Femur (tissue), 1 donor: ENCODE measurements at regions not wholly inside any gene's neighbourhood (a gene's known extent, or its start where the extent isn't known, plus 50 kb on each side); places are given as distances from the start of the nearest gene placed in this dataset.

Source experiments
- DNase-seq: peaks from one replicate; pipeline ENCODE4 v3.0.0-alpha.2; 2017

DNA sequence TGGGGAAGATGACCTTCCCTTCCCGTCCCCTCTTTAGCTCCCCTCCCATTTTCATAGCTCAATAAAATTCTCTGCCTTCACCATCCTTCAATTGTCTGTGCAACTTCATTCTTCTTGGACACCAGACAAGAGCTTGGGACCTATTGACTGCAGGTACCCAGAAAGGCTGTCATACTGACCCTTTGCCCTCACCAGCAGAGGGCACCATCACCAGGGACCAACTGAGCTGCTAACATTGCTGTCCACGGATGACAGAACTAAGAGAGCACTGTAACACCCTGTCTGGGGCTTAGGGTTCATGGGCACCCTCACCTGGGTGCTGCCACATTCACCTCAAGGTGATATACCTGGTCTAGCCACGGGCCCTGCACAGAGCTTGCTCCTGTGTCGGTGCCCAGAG is 141.3 kb upstream of the VCX3B start:
- no peak for DNase-seq

DNA sequence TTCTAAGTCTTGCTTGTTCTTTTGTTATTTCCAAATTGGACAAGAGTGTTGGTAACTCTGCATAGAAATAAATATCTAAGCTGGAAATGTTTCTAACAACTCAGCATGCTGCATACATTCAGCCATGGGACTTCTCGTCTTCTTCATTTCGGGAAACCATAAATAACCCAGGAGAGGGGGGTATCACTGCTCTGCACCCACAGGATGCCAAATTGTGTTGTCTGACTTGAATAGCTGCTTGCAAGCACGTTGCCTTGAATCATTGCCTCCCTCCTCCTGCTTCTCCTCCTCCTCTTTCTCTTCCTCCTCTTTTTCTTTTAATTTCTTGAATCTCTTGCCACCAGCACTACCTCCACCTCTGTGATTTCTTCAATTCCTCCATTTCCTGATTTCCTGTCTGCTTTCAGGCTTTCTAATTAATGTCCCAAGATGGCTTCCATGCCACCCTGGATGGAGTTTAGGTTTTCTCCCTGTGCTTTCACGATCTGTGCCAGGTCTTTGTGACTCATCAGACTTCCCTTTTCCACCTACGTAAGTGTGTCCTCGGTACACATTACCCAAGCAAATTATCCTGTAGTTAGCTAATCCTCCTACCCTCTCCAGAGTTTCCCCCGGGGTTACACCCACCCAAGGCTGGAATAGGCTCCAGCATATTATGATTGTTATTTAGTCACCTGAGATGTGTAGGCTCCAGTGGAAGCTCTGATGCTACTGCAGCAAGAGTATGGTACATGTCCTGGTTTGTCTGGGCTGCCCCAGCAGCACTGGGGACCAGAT is 122.6 kb upstream of the VCX3B start:
- DNase-seq, result no peak

DNA sequence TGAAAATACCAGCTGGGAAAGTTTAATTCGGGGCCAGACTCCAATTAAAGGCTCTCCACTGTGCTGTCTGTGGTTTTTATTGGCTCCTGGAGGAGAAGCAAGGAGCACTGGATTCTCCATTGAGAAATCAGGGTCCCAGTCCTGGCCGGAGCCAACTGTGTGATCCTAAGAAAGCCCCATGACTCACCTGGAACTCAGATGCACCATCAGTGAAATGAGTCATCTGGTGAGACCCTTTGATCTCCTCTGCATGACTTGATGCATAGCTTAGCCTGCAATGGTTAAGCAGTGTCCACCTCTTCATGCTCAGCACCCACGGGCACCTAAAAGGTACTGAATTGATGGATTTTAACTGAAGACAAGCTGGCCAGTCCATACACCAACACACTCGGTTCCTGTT is 119.2 kb upstream of the VCX3B start:
- no peak for DNase-seq

DNA sequence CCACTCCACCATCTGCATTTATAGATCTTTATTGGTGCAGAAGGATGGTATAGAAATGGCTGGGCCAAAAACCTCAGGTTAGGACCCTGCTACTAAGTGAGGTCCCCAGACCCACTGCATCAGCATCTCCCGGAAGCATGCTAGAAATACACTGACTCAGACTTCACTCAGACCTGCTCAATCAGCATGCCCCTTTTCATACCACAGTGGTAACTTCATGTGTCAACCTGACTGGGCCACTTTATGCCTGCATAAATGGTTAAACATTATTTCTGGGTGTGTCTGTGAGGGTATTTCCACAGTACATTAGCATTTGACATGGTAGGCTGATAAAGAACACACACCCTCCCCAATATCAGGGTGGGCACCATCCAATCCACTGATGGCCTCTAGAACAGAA is 118.6 kb upstream of the VCX3B start:
- no peak for DNase-seq

DNA sequence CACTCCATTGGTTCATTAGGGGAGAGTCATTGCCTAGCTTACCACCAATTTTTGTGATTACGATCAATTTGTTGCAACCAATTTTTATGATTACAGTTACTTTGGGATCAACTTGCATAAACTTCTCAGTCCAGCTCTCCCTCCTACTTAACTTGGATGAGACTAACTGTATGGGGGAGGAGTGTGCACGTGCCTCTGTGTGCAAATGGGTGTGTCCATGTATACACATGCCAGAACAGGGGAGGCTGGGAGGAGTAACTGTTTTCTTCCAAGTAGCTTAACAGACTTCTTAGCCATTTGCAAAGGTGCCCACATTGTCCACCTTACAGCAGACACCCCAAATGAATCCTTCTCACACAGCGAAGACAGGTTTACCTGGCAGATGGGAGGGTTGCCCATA is 117.7 kb upstream of the VCX3B start:
- no peak for DNase-seq

DNA sequence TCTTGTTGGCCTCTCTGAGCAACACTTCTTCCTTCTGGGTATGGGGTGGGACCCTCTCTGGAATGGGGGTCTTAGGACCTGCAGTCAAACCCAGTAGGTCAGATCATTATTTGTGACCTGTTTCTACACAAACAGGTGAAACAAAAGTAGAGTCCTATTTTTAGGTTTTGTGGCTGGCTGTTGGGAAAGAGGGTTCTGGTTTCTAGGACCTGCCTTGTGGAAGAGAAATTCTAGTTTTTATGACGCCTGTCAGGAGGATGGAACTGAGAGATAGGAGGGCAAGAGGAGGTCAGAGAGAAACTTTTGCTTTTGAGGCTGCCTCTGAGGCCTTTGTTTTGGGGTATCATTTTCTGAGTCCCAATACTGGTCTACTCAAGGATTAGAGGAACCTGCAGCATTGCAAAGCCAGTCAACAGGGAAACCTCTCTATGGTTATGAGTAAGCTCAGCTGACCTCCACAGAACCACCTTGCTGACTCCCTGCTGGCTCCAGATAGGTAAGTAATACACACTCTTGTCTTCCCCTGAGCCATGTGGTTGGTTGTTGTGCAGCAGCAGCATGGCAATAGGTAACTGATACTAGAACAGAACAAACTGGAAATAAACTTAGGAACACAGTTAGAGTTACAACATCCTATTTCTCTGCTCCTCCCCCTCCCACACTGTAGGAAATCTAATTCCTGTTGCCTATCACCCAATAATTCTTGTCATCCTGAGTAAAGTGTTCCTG is 114.7 kb upstream of the VCX3B start:
- DNase-seq, result no peak

DNA sequence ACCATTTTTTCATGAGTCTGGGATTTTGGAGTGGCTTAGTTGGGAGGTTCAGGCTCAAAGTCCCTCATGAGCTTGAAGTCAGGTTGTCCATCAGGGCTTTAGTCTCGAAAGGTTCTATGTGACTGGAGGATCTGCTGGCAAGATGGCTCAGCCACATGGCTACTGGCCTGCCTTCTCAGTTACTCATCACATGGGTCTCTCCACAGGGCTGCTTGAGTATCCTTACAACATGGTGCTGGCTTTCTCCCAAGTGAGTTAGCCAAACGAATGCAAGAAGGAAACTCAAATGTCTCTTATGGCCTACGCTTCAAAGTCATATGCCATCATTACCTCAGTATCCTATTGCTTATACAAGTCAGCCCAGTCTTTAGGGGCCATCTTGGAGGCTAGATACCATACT is 106.3 kb upstream of the VCX3B start:
- no peak for DNase-seq

DNA sequence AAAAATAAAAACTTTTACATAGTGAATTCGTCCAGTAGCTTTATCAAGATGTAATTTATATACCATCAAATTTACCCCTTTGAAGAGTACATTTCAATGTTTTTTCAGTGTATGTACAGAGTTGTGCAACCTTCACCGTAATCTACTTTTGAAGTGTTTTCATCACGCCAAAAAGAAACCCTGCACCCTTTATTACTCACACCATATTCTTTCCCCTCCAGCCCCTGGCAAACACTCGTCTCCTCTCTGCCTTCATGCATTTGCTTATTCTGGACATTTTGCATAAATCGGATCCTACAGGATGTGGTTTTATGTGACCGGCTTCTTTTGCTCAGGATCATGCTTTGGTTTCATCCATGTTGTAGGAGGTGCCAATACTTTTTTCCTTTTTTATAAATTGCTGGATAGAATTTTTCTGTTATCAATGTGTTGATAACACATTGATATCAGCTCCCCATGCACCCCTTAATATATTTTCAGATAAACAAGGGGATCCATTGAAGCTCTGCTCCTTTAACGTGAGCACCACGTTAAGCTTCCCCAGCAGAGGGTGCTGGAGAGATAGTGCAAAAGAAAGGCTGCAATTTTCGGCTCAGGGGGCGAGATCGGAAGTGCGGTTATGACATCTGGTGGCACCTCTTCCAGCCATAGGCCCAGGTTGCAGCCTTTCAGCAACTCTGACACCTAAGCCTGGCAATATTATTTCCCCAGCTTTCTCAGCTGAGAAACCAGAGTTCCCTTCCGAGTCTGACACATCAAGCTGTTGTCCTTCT is 100.1 kb upstream of the VCX3B start:
- no peak for DNase-seq

DNA sequence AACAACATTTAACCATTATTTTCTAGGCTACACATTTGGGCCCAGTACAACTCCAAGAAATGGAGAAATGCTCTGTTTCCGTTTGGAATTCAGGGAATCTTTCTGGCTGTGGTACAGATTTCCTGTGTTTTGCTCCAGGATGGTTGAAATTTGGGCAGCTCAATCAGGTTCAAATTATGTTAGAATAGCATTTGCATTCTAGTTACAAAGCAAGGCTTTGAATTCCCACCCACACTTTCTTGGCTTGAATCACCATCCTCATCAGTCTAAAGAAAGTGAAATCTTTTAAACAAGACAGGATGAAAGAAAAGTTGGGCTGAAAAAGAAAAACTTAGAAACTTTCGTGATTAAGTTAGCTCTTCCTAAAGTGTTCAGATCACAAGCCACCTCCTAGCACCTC is 98.1 kb upstream of the VCX3B start:
- no peak for DNase-seq

DNA sequence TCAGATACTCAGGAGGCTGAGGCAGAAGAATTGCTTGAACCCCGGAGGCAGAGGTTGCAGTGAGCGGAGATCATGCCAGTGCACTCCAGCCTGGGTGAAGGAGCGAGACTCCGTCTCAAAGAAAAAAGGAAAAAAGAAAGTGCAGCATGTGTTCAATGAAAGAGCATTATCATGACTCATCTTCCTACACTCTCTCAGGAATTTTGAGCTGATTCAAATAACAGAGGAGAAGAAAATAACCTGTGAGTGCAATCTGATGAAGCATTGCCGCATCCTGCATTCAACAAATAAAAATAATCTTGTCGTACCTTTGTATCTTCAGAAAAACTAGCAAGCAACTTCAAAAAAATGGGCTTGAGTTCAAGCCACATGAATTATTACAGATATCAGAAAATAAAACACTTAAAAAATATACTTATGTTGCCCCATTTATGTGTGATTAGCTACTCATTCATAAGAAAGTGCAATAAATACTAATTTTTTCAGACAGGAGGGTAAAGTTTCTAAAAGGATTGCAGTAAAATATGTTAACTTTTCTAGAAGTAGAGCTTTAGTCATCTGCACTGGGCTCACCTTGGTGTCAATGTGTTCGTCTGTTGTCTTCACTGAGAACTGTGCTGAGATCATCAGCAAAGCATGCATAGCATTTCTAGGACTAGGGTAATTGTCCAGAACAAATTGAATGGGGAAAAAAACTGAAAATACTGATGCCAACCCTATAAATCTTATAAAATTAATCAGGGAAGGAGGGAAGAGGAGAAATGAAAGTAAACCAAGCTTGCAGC is 90.4 kb upstream of the VCX3B start:
- DNase-seq, result no peak

DNA sequence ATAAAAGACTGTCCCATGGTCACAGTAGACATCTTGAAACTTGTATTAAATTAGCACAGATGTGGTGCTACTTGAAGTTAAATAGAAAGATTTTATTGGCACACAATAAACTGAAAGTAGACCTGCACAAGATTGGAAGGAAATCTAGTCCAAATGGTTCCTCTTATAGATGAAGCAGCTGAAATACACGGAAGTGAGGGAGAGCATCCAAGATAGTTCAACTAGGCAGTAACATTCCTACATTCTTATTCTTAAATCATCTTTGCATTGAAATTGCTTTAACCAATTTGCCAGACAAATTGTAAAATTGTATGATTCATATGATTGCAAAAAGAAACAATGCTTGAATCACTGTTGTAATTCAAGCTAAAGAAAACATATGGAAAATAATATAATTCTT is 87.6 kb upstream of the VCX3B start:
- DNase-seq, result no peak

DNA sequence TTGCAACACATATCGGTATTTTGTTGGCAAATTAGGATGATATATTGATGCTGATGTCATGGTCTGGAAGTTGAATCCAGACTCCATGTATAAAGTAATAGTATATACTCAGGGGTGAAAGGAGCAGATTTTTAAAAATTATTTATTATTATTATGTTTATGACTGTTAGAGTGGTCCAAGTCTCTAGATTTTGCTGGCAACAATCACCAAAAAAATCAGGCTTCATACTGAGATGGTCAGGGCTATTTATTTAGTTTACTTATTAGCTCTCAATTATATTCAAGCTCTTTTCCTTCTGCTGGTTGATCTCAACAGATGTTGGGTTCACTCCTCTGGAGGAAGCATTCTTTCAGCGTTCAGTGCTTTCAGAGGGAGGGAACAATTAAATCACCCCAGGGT is 73.9 kb upstream of the VCX3B start:
- DNase-seq, result no peak

DNA sequence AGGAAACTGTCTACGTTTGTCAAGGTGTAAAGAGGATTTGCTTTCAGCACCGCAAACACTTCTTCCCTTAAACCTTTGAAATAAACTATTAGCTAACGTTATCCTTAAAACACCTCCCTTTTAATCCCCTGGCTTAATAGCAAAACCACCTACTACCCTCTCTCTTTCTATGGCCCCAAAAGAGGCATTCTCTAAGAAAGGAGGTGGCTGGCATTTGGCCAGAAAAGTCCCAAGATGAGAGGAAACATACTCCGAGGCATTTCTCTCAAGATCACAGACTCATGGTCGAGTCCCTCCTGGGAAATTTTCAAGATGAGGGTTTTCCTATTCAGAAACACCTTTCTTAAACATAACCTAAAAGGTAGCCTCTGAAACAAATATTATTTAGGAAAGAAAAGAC is 60.6 kb upstream of the VCX3B start:
- DNase-seq, result no peak

DNA sequence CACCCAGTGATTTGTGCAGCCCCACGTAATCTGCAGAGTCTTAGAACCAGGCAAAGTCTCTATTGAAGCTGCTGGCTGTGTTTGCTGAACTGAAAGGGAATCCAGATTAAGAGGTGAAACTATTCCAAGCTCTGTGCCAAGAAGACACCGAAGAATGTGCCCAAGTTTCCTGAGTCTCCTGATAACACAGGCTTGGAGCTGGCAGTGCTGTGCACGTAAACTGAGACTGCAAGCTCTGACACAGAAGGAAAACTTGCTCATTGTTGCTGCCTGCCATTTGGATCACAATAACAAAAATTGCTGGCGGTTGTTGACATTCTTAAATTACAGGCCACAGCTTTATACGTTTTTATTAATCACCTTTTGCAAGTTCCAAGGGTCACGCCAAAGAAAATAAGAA is 60.2 kb upstream of the VCX3B start:
- peak; percentile 30 for DNase-seq

DNA sequence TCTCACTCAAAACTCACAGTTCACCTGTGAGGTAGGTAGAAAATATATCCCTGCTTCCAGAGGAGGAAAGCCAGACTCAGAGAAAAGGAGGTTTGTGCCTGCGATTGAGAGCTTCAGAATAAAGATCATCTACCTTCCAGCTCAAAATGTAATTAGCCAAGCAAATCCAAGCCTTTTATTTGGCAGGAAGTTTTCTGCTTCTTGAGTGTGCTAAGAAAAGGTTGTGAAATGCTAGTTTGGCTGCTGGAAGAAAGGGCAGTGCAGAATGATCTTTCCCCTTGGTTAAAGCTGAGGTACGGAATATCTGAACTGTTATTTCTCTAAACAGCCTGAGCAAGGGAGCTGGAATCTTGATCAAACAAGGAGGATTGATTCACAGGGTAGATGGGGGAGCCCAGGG is 59.7 kb upstream of the VCX3B start:
- no peak for DNase-seq

DNA sequence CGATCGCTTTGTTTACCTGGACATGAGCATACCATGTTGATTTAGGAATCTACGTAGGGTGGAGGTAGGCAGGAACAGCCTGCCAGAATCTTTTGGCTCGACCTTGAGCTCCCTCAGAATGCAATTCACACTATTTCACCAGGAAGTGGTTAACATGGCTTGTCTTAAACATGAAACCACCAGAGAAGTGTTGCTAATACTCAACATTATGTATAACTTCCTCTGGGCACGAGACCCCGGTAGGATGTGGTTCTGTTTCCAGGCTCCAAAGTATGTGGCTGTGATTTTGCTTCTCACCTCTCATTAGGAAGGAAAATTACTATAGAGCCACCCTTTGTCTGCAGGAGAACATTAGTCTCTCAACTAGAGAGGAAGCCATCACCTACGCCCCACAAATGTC is 59.0 kb upstream of the VCX3B start:
- no peak for DNase-seq

DNA sequence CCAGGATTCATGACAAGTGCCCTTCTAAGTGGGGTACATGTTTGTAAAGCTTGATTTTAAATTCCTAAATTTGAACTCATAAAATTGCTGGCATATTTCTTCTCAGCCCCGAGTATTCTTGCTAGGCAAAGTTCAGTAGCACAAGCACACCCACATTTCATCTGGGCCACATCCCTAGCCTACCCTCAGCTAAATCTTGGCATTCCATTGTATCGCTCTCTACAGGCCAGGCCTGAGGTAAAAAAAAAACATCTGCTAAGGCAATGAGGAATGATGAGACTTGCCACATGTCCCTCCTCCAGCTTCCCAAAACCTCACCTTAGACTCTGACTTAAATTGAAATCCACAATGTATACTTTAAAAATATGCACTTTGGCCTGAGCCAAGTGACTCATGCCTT is 51.4 kb upstream of the VCX3B start:
- DNase-seq, result no peak
